Bronchial epithelial cell (primary cell): ENCODE measurements at regions not wholly inside any gene's neighbourhood (a gene's known extent, or its start where the extent isn't known, plus 50 kb on each side); places are given as distances from the start of the nearest gene placed in this dataset.

Experiments
- DNase-seq: peaks from one replicate; pipeline ENCODE4 v3.0.0-alpha.2; 2010; ENCODE audit warnings: low read depth
- FAIRE-seq: peaks from 2 replicates; lab custom pipeline; 2011; peaks lifted over from hg19 to GRCh38; lab: Jason Lieb, UNC
- H3K27me3 ChIP-seq: 2 replicates; pipeline ENCODE4 v1.5.1; 2011; ENCODE audit warnings: low read length; ENCODE audit not compliant: control insufficient read depth, insufficient read depth
- H3K36me3 ChIP-seq: 2 replicates; pipeline ENCODE4 v1.5.1; 2011; ENCODE audit warnings: low read length; ENCODE audit not compliant: control insufficient read depth, insufficient read depth
- H3K4me3 ChIP-seq: 2 replicates; pipeline ENCODE4 v1.5.1; 2011; ENCODE audit warnings: mild to moderate bottlenecking, low read depth, low read length, control low read depth
- TF ChIP-seq, protein P1 (sequence below): IDR thresholded peaks from 2 replicates; pipeline ENCODE4 v1.5.1; 2011; ENCODE audit warnings: mild to moderate bottlenecking, moderate library complexity, low read length, control low read depth, inconsistent platforms; ENCODE audit not compliant: insufficient read depth, severe bottlenecking

DNA sequence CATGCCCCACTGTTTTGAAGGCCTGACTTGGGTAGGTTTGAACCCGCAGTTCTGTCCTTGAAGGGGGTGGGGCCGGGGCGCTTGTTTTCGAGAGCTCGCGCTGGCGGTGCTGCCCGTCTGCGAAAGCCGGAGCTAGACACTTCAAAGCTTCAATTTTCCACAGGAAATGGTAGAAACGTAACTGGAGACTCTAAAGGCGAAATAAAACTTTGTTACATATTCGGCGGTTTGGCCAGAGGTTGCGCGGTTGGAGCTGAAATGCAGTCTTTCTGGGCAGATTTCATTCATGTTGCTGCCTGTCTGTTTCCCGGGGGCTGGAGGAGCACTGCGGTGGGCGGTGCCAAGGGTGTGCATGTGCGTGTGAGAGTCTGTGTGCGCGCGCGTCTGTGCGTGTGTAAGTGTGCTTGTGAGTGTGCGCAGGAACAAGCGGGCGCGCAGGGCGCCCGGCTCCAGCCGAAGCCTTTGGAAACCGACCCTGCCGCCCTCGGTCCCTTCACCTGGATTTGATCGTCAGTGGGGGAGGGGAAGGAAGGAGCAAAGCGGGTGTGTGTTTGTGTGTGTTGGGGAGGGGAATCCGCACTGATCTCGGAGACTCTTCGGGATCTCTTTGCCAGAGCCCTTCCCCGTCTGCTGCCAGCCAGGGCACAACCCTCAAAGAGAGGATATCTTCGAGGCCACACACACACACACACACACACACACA is 227.7 kb upstream of the CRY1 start:
- TF ChIP-seq, protein P1, sequence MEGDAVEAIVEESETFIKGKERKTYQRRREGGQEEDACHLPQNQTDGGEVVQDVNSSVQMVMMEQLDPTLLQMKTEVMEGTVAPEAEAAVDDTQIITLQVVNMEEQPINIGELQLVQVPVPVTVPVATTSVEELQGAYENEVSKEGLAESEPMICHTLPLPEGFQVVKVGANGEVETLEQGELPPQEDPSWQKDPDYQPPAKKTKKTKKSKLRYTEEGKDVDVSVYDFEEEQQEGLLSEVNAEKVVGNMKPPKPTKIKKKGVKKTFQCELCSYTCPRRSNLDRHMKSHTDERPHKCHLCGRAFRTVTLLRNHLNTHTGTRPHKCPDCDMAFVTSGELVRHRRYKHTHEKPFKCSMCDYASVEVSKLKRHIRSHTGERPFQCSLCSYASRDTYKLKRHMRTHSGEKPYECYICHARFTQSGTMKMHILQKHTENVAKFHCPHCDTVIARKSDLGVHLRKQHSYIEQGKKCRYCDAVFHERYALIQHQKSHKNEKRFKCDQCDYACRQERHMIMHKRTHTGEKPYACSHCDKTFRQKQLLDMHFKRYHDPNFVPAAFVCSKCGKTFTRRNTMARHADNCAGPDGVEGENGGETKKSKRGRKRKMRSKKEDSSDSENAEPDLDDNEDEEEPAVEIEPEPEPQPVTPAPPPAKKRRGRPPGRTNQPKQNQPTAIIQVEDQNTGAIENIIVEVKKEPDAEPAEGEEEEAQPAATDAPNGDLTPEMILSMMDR = no peak
- Histone ChIP-seq H3K4me3 (peak overlapping the region; percentile 49), H3K36me3 (no peaks in the 10 kb centered on the region), H3K27me3 (no peaks in the 10 kb centered on the region)
- DNase-seq (peak; percentile 71), FAIRE-seq (no peak)

DNA sequence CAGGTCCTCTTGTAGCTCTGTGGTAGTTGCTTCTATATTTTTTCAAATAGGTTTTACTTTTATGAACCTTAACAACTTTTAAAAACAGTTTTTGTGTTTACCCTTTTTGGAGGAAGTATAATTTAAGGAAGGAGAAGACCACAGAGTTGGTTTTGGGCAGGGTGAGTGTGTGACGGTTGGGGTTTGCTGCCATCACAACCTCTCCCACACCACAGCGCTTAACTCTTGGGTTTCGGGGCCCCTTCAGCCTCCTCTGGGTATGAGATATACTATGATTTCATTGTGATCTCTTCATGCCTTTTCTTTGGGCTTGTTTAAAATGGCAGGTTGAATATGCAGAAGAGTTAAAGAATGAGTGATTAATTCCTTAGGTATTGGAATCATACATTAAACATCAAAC is 228.7 kb upstream of the CRY1 start:
- Histone ChIP-seq H3K4me3 (no peak overlapping the region), H3K27me3 (no peaks in the 10 kb centered on the region), H3K36me3 (no peaks in the 10 kb centered on the region)
- DNase-seq = no peak
- TF ChIP-seq, protein P1 = no peak
- no peak for FAIRE-seq

DNA sequence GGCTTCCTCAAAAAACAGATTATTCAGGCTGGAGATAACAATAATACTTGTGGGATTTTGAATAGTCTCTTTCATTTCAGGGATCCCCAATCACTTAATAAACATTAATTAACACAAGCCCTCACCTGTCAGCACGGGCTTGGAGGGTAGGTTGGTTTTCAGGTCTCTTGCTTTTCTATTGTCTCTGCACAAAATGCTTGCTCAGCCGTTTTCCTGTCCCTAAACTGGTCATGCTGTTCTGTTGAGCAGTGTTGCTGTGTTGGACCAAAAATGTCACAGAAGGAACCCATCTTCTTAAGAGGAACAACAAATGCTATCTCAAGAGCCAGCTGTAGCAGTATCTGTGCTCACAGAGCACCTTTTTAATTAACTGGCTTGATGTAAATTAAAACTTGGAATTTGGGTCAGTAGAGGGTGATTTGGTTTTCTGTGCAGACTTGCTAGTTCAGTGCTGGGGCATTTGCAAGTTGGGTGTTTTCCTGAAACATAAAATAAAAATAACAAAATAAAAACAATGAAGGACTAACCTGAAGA is 231.8 kb upstream of the CRY1 start:
- Histone ChIP-seq H3K4me3 (no peak overlapping the region), H3K36me3 (no peaks in the 10 kb centered on the region), H3K27me3 (no peaks in the 10 kb centered on the region)
- TF ChIP-seq, protein P1 = no peak
- FAIRE-seq = no peak
- no peak for DNase-seq

DNA sequence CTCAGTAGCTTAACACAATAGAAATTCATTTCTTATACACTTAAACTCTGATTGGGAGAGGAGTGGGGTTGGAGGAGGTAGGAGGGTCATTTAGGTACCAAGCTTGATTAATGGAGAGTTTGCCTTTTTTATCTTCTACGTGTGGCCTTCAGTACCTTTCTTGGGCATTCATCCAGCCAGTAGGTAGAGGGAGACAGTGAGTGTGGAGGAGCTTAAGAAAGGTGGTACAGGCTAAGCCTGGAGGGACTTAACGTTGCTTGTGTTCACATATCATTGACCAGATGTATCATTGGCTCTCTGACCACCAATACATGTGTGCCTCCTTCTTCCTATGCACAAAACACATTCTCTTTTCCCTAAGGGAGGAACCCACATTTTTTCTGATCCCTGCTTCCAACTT is 232.9 kb upstream of the CRY1 start:
- FAIRE-seq = no peak
- H3K27me3 ChIP-seq = no peaks in the 10 kb centered on the region
- no peak overlapping the region for H3K4me3 ChIP-seq

DNA sequence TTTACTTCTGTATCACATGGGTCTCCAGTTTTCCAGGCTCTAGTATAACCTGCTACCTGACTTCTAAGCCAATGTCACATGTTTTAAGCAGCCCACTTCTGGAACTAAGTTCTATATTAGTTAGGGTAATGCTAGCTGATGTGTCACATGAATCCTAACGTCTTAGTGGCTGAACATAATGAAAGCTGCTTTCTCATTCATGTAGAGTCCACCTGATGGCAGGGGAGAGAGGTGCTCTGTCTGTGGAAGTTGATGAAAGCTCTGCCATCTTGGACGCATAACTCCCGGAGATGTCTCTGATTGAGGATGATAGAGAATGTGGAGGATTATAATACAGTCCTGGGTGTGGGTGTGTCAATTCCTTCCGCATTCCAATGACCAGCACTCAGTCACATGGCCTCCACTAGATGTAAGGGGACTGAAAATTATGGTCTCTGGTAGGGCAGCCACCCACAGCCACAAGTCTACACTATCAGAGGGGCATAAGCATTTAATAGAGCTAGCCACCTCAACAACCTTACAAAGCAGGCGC is 234.4 kb upstream of the CRY1 start:
- FAIRE-seq (no peak), DNase-seq (no peak)
- TF ChIP-seq, protein P1 = no peak
- H3K27me3 ChIP-seq = no peaks in the 10 kb centered on the region
- H3K36me3 ChIP-seq = no peaks in the 10 kb centered on the region
- H3K4me3 ChIP-seq = no peak overlapping the region

More for the DNA sequence above, 232.9 kb upstream of the CRY1 start:
- no peak for DNase-seq
- TF ChIP-seq, protein P1 = no peak
- H3K36me3 ChIP-seq = no peaks in the 10 kb centered on the region
